NCI-H526 treated with DMSO at 0.1 percent for 48 hours (cell line): ENCODE measurements at regions not wholly inside any gene's neighbourhood (a gene's known extent, or its start where the extent isn't known, plus 50 kb on each side); places are given as distances from the start of the nearest gene placed in this dataset.

Experiments used
- DNase-seq: peaks from one replicate; lab custom pipeline; 2025; lab: John Stamatoyannopoulos, UW

GRCh38 chr1:88145752-88146151 is 538.3 kb upstream of the PKN2 start:
- DNase-seq, result no peak

GRCh38 chr1:88149686-88150085 is 534.4 kb upstream of the PKN2 start:
- DNase-seq, result no peak

GRCh38 chr1:88150330-88150729 is 533.7 kb upstream of the PKN2 start:
- no peak for DNase-seq

DNA sequence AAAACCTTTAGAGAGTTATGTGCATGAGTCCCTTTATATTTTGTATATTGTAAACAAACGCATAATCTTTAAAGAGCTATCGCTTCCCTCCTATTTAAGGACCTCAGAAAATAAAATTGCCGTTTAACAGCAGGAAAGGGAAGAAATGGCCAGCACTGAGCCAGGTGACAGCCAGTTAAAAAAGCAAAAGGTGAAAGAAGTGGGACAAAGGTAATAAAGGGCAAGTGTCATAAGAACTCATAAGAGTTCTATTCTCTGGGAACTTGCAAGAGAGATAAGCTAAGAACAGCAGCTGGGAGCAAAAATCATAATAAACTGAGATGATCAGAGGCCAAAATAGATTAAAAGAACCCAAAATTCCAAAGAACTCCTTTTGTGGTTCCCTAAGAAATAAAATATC is 520.9 kb upstream of the PKN2 start:
- DNase-seq, result no peak

DNA sequence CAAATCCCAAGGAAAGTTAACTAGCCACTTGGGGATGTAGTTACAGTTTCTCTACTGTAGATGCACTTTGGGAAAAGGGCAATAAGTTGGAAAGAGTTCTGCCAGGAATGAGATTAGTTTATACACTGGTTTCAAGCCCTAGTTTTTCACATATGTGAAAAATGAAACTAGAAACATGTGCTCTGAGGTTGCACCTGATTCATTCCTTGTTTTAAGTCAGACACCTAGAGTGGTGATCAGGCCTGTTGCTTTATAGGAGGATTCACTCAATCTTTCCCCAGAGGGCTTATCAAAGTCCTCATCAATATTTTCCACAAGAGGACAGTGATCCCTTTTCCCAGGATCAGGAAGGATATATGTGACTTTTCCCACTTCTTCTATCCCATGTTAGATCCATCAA is 515.9 kb upstream of the PKN2 start:
- DNase-seq, result no peak

GRCh38 chr1:88169139-88169538 is 514.9 kb upstream of the PKN2 start:
- no peak for DNase-seq

GRCh38 chr1:88169939-88170338 is 514.1 kb upstream of the PKN2 start:
- DNase-seq, result no peak

DNA sequence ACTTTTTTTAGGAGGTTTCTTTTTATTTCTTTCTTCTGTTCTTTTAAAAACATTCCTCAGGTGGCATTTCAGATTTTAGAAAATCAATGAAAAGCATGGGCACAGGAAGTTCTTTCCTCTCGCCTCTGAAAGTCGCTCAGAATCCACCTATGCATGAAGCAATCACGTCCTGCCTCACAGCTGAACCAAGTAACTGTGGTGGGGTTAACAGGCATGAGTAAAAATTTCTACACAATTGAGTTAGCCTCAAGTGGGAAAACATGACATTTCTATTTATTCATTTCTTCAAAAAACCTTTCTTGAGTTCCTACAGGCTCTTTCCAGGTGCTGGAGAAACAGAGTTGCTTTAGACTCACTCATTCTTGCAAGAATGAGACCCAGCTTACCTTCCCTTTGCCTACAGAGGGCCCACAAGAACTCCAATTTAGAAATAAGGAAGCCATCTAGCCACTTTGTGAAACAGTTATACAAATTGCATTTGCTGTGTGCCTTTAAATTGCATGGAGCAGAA is 508.9 kb upstream of the PKN2 start:
- no peak for DNase-seq

DNA sequence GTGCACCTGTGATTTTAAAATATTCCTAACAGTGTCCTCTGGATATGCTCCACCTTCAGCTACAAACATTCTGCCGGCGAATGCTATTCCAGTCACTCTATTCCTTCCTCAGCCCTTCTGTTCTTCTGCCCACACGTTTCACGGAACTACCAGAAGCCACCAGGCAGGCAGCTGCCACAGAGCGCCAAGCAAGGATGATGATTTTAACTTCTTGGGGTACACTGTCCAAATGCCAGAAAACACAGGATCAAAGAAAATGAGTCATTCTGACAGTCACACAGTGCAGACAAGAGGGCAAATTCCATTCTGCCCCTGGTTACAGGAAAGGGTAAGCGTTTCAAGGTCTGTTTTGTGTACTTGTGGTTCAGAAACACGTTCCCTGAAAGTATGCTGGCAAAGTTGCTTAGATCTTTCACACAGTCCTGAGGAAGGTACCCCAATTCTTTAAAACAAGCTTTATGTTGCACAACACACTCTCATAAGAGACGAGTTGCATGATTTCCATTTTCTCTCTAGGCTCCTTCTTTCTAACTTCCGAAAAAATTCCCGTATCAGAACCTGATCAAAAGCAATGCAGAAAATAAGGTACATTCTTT is 508.3 kb upstream of the PKN2 start:
- DNase-seq, result no peak

GRCh38 chr1:88179943-88180342 is 504.1 kb upstream of the PKN2 start:
- no peak for DNase-seq

DNA sequence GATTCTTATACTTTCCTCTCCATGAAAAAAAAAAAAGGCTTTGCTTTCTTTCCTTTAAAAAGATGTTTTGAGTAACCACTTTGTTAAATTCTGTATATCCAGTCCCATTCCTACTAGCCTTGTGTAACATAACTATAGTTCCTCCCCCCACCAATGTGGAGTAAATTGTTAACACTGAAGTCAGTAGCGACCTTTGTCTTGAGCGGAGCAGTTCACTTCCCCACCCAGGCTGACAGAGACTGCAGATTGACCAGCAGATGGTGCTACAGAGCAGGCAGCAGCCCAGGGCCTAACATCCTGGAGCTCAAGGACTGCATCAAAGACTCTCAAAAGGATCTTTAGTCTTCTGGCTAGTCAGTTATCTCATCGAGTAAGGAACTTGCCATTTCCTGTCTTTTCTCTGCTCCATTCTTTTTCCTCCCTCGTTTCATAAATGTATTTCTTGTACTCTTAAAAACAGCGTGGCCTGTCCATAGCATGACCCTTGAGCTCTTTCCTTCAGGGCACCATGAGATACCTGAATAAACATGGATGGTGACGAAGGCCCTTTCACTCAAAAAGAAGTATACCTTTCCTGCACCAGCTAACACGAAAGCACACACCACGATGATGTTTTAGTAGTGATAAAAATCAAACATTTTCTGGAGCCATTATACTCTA is 503.5 kb upstream of the PKN2 start:
- DNase-seq, result peak; percentile 82

GRCh38 chr1:88186911-88187310 is 497.2 kb upstream of the PKN2 start:
- no peak for DNase-seq

GRCh38 chr1:88188038-88188437 is 496.0 kb upstream of the PKN2 start:
- DNase-seq, result no peak

GRCh38 chr1:88189525-88189924 is 494.5 kb upstream of the PKN2 start:
- DNase-seq, result no peak

- no peak for DNase-seq
Measured at GRCh38 chr1:88191917-88192316, 492.2 kb upstream of the PKN2 start.

DNA sequence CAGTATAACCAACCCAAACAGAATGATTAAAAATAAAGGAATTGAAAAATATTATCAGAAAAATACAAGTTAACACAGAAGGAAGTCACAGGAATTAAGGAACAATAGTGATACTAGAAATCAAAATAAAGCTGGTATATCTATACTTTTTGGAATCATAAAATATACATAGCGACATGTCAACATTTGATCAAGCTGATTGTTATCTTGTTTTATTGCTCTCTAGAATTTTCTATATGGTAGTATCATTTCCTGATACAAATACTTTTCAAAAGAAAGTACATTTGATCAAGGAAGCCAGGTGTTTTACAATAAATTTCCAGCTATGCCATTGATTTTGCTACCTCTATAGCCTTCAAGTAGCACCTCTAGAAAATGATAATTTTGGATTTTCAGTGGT is 489.5 kb upstream of the PKN2 start:
- no peak for DNase-seq

DNA sequence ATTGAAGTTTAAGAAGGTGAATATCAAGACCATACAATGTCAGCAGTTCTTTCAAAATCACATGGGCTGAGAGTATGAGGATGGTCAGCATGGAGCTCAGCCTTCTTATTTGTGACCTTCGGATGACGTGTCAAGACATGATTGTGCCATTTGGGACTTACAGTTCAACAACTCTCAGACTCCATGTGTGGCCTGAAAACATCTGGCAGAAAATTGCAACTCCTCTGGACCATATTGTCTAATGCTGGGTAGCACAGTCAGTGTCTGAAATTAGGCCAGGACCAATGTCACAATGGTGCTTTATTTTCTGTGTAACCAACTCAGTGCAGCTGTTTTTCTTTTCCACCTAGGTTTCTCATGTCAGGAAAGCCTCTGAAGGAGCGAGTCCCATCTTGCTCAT is 483.5 kb upstream of the PKN2 start:
- no peak for DNase-seq

- no peak for DNase-seq
Measured at GRCh38 chr1:88204111-88204510, 480.0 kb upstream of the PKN2 start.

- peak; percentile 84 for DNase-seq
Measured at GRCh38 chr1:88204612-88205167, 479.4 kb upstream of the PKN2 start.

DNA sequence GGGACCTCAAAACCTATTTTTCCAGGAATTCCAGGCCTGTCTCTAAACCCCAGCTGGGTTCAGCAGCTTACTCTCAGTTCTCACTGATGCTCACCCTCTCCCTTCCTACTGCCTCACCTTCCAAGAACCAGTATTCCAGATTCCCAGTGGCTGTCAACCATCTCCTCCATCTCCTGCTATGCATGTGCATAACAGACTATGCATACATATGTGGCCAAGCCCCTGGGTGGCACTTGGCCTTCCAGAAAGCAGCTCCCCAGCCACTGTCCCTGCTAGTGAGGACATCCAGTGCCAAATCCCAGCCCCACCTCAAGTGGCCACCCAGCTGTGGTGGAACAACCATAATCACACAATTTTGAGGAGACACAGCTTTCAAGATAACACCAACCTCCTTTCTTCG is 475.7 kb upstream of the PKN2 start:
- no peak for DNase-seq

DNA sequence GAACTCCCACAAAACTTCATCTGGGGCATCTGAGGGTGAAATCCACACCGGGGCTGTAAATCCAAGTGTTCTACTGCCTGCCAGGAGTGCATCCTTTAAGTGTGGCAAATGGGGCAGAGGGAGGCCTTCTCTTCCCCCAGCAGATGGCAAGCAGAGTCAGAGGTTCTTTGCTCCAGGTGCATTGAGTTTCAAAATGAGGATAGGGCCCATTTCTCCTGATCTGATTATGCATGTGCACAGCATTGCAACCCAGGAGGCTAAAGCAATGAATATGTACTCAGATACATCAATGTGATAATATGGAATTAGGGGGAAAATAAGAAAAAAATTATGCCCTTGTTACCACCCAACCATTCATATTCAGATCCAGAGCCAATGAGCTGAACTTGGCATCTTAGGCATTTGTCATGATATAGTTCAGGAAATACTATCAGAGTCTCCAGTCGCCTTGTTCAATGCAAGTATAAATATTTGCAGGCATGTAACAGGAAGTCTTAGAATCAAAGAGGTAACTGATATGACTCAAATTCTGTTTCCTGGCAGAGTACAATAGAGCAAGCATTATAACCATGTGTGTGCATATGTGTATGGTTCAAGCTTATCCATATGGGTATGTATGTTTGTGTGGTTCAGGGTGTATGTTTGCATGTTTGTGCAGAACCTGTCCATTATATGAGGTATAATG is 473.8 kb upstream of the PKN2 start:
- no peak for DNase-seq

- DNase-seq, result no peak
Measured at GRCh38 chr1:88216441-88216840, 467.6 kb upstream of the PKN2 start.

DNA sequence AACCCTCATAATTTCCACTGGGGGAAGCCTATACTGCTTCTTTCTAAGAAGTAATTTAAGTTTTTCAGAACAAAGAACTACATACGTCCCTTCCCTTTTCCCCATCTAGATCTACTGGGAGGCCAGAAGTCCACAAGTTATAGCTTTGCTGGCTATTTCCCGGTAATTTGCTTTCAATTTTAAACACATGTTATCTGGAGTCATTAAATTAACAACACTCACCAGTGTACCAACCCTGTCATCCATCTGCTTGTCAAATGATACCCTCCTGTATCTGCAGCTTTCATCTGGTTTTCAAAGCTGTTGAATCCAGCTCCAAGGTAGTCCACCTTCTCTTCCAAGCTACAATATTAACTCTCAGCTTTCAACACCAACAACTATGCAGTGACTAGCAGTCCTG is 466.7 kb upstream of the PKN2 start:
- DNase-seq, result no peak
